Adrenal gland (tissue), 9 donors: ENCODE measurements at regions not wholly inside any gene's neighbourhood (a gene's known extent, or its start where the extent isn't known, plus 50 kb on each side); places are given as distances from the start of the nearest gene placed in this dataset.

Experiments used
- DNase-seq, 7 donors: peaks; one replicate each; pipeline ENCODE4 v3.0.0-alpha.2; 2019 to 2020
- H3K27ac ChIP-seq, 5 donors: fragments of 200-600 bp; sonication (generic) in 4 of 5; 1 replicate in 3 of 5; 2 replicates in 2 of 5; pipeline versions ENCODE4 v1.5.1 to v1.8.0; 2016 to 2020; ENCODE audit warnings: mild to moderate bottlenecking in 1 of 5
- H3K27me3 ChIP-seq: fragments of 200-600 bp; 2 replicates; pipeline ENCODE4 v1.8.0; 2021
- H3K36me3 ChIP-seq, 2 donors: fragments of 200-600 bp; replicated peaks in 1 of 2; 1 replicate in 1 of 2; 2 replicates in 1 of 2; pipeline versions ENCODE4 v1.5.1 to v1.8.0; 2018 to 2022
- H3K4me1 ChIP-seq, 2 donors: fragments of 200-600 bp; replicated peaks in 1 of 2; 1 replicate in 1 of 2; 2 replicates in 1 of 2; pipeline versions ENCODE4 v1.5.1 to v1.8.0; 2018 to 2021
- H3K4me3 ChIP-seq, 4 donors: fragments of 200-600 bp; sonication (generic) in 3 of 4; one replicate each; pipeline ENCODE4 v1.5.1; 2016 to 2018
- H3K9me3 ChIP-seq, 3 donors: fragments of 200-600 bp; sonication (generic) in 1 of 3; replicated peaks in 1 of 3; 1 replicate in 2 of 3; 2 replicates in 1 of 3; pipeline versions ENCODE4 v1.5.1 to v1.8.0; 2016 to 2021
- CTCF ChIP-seq, 6 experiments: fragments of 450-650 bp in 4 of 6; fragments of 200-600 bp in 2 of 6; sonication (generic) in 1 of 6; IDR thresholded peaks; 1 replicate in 5 of 6; 2 replicates in 1 of 6; pipeline versions ENCODE4 v1.5.1 to v1.8.0; 2016 to 2021; ENCODE audit warnings: antibody characterized with exemption in 6 of 6, mild to moderate bottlenecking in 2 of 6, moderate library complexity in 1 of 6
- POLR2A ChIP-seq, 2 donors: fragments of 450-650 bp; IDR thresholded peaks; one replicate each; pipeline ENCODE4 v1.6.1; 2017; ENCODE audit warnings: antibody characterized with exemption in 2 of 2, mild to moderate bottlenecking in 2 of 2, moderate library complexity in 1 of 2
- WGBS, 4 donors: extraction: QIAGEN DNeasy Blood & Tissue Kit in 2 of 4; methylation state at CpG; one replicate each; pipeline versions ENCODE4 v1.1.5 to v1.1.7; 2013 to 2017; 5-methylcytosine and 5-hydroxymethylcytosine counted together
- intact Hi-C, 2 donors: fragments of 100-400 bp; cut with DNase I; formaldehyde crosslinking; loops; one replicate each; pipeline versions ENCODE4 v1.14.1 to v1.15.0; 2022 to 2023
- donor health status: healthy with polysubstance abuse.
- donor health status: Bipolar disorder and iron deficiency.
- donor health status: DM: yes; HTN: yes; CAD: no.
- donor health status: DM: no; HTN: no; CAD: no.
- donor health status: DM: no; HTN: no; CAD: no.

- WGBS, 4 donors, result 89 to 95% (median 93%) methylated on average over 2 of the region's 2 CpGs
- no peak overlapping the region for H3K27ac ChIP-seq
Observed at GRCh38 chr4:158005021-158005420, 167.8 kb downstream of the GASK1B start.

DNA sequence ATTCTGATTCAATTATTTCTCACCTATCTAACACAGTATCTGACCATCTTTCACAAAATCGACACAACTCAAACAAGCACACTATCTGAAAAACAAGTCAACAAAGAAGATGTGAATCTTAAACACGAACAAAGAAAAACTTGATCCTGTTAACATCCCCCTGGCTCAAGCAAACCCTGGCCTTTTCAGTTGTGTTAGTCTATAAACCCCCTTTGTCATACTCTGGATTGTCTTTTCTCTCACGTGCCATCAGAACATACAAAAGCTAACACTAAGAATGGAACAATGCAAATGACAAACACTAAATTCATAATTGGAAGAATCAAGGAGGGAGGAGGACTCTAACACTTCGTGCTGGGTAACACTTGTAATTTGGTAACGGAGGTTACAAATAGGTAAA, 168.7 kb downstream of the GASK1B start:
- Histone ChIP-seq H3K27me3 (no peaks in the 10 kb centered on the region), H3K9me3 (no peaks in the 10 kb centered on the region), H3K4me3 (no peak overlapping the region), H3K4me1 (peaks cover 0 to 36% of the 10 kb centered on the region in 2 donors), H3K27ac (no peak overlapping the region), H3K36me3 (no peaks in the 10 kb centered on the region)
- DNase-seq, result no peak
- intact Hi-C loops, result no loop called here
- WGBS, 4 donors, result 91 to 95% (median 93%) methylated on average over 5 of the region's 5 CpGs
- no peak for TF ChIP-seq POLR2A (IDR thresholded peaks at IDR 0.05)
- TF ChIP-seq CTCF (IDR thresholded peaks at IDR 0.05), result no peak

More at GRCh38 chr4:158005021-158005420, 167.8 kb downstream of the GASK1B start:
- H3K27me3 ChIP-seq, result no peaks in the 10 kb centered on the region
- peaks cover 0 to 38% of the 10 kb centered on the region in 2 donors for H3K4me1 ChIP-seq
- H3K4me3 ChIP-seq, result no peak overlapping the region
- no peak for DNase-seq
- no peaks in the 10 kb centered on the region for H3K9me3 ChIP-seq
- TF ChIP-seq POLR2A (IDR thresholded peaks at IDR 0.05), result no peak
- TF ChIP-seq CTCF (IDR thresholded peaks at IDR 0.05), result no peak
- no peaks in the 10 kb centered on the region for H3K36me3 ChIP-seq
- intact Hi-C loops, result no loop called here

GRCh38 chr4:158003212-158003611, 169.6 kb downstream of the GASK1B start:
- DNase-seq, result no peak
- no peak for TF ChIP-seq POLR2A (IDR thresholded peaks at IDR 0.05)
- TF ChIP-seq CTCF (IDR thresholded peaks at IDR 0.05), result no peak
- no peak overlapping the region for H3K27ac ChIP-seq
- no peaks in the 10 kb centered on the region for H3K36me3 ChIP-seq
- intact Hi-C loops, result no loop called here
- H3K4me3 ChIP-seq, result no peak overlapping the region
- H3K27me3 ChIP-seq, result no peaks in the 10 kb centered on the region
- H3K4me1 ChIP-seq, result peaks cover 0 to 29% of the 10 kb centered on the region in 2 donors
- no peaks in the 10 kb centered on the region for H3K9me3 ChIP-seq

- H3K4me1 ChIP-seq, result peaks cover 0 to 21% of the 10 kb centered on the region in 2 donors
- no peak overlapping the region for H3K4me3 ChIP-seq
- H3K27ac ChIP-seq, result peak overlapping the region in 1 of 5 donors; percentile 24
- no peaks in the 10 kb centered on the region for H3K27me3 ChIP-seq
- DNase-seq, result no peak
- H3K36me3 ChIP-seq, result no peaks in the 10 kb centered on the region
- WGBS, 4 donors, result 67 to 94% (median 84%) methylated on average over 1 of the region's 1 CpG
- H3K9me3 ChIP-seq, result no peaks in the 10 kb centered on the region
- TF ChIP-seq CTCF (IDR thresholded peaks at IDR 0.05) (no peak), POLR2A (IDR thresholded peaks at IDR 0.05) (no peak)
- intact Hi-C loops, result no loop called here
Observed at GRCh38 chr4:158002173-158002572, 170.7 kb downstream of the GASK1B start.
